GM12801 (cell line): ENCODE measurements at regions not wholly inside any gene's neighbourhood (a gene's known extent, or its start where the extent isn't known, plus 50 kb on each side); places are given as distances from the start of the nearest gene placed in this dataset.

ENCODE experiments used
- CTCF ChIP-seq: IDR thresholded peaks from one replicate; pipeline ENCODE4 v1.5.1; 2011; ENCODE audit warnings: control low read depth; ENCODE audit not compliant: insufficient read length; ENCODE audit errors: extremely low read depth

- TF ChIP-seq CTCF, result no peak
Measured at GRCh38 chr2:16071865-16072637, 131.7 kb downstream of the MYCN start.

GRCh38 chr2:16071039-16071864, 130.9 kb downstream of the MYCN start:
- no peak for TF ChIP-seq CTCF

GRCh38 chr2:16070648-16070971, 130.3 kb downstream of the MYCN start:
- TF ChIP-seq CTCF, result no peak

- TF ChIP-seq CTCF, result no peak
Measured at GRCh38 chr2:16069933-16070647, 129.7 kb downstream of the MYCN start.

GRCh38 chr2:16069663-16069932, 129.2 kb downstream of the MYCN start:
- TF ChIP-seq CTCF, result no peak

- no peak for TF ChIP-seq CTCF
Measured at GRCh38 chr2:16068552-16068940, 128.2 kb downstream of the MYCN start.

GRCh38 chr2:16067866-16068551, 127.7 kb downstream of the MYCN start:
- TF ChIP-seq CTCF, result no peak
